Suprapubic skin (tissue), 4 donors: ENCODE measurements at regions not wholly inside any gene's neighbourhood (a gene's known extent, or its start where the extent isn't known, plus 50 kb on each side); places are given as distances from the start of the nearest gene placed in this dataset.
A peak's percentile ranks its signal among the peaks of the same experiment; 100 is the strongest.

ENCODE experiments used
- DNase-seq, 2 donors: peaks; one replicate each; pipeline ENCODE4 v3.0.0-alpha.2; 2019; ENCODE audit warnings: low spot score in 2 of 2
- H3K27ac ChIP-seq: fragments of 200-600 bp; sonication (generic); one replicate; pipeline ENCODE4 v1.5.1; 2019
- H3K27me3 ChIP-seq: fragments of 200-600 bp; sonication (generic); one replicate; pipeline ENCODE4 v1.5.1; 2019
- H3K36me3 ChIP-seq: fragments of 200-600 bp; sonication (generic); one replicate; pipeline ENCODE4 v1.5.1; 2019
- H3K4me1 ChIP-seq: fragments of 200-600 bp; sonication (generic); one replicate; pipeline ENCODE4 v1.5.1; 2019
- H3K4me3 ChIP-seq: fragments of 200-600 bp; sonication (generic); one replicate; pipeline ENCODE4 v1.5.1; 2019; ENCODE audit warnings: mild to moderate bottlenecking
- H3K9me3 ChIP-seq: fragments of 200-600 bp; sonication (generic); one replicate; pipeline ENCODE4 v1.5.1; 2019
- CTCF ChIP-seq, 2 donors: fragments of 200-600 bp in 1 of 2; fragments of 450-650 bp in 1 of 2; sonication (generic) in 1 of 2; IDR thresholded peaks; one replicate each; pipeline ENCODE4 v1.5.1; 2016 to 2019; ENCODE audit warnings: antibody characterized with exemption in 2 of 2, mild to moderate bottlenecking in 1 of 2, moderate library complexity in 1 of 2
- EP300 ChIP-seq: sonication (generic); formaldehyde crosslinking; IDR thresholded peaks from one replicate; pipeline ENCODE4 v1.6.1; 2017; ENCODE audit warnings: antibody characterized with exemption
- POLR2A ChIP-seq, 2 donors: fragments of 450-650 bp; IDR thresholded peaks; one replicate each; pipeline ENCODE4 v1.6.1; 2017; ENCODE audit warnings: antibody characterized with exemption in 2 of 2, mild to moderate bottlenecking in 2 of 2, moderate library complexity in 2 of 2
- POLR2AphosphoS5 ChIP-seq, 3 donors: sonication (generic); formaldehyde crosslinking; IDR thresholded peaks; one replicate each; pipeline ENCODE4 v1.6.1; 2017; ENCODE audit warnings: antibody characterized with exemption in 3 of 3
- WGBS: methylation state at CpG from one replicate; pipeline ENCODE4 v1.1.5; 2018; 5-methylcytosine and 5-hydroxymethylcytosine counted together

- no peaks in the 10 kb centered on the region for H3K9me3 ChIP-seq
- no peak for TF ChIP-seq EP300
- TF ChIP-seq CTCF (IDR thresholded peaks at IDR 0.05): no peak
- no peak for TF ChIP-seq POLR2AphosphoS5 (IDR thresholded peaks at IDR 0.05)
- TF ChIP-seq POLR2A (IDR thresholded peaks at IDR 0.05): no peak
- H3K27ac ChIP-seq: no peak overlapping the region
Measured at GRCh38 chr5:82413302-82414040, 135.3 kb upstream of the RPS23 start.

GRCh38 chr5:82408033-82408432, 129.9 kb upstream of the RPS23 start:
- TF ChIP-seq EP300: no peak
- no peak for TF ChIP-seq POLR2A (IDR thresholded peaks at IDR 0.05)
- TF ChIP-seq CTCF (IDR thresholded peaks at IDR 0.05): no peak
- no peak for TF ChIP-seq POLR2AphosphoS5 (IDR thresholded peaks at IDR 0.05)
- no peak for DNase-seq
- 87% methylated on average over 3 of the region's 3 CpGs for WGBS
- Histone ChIP-seq H3K4me3 (no peak overlapping the region), H3K36me3 (no peaks in the 10 kb centered on the region), H3K4me1 (peaks cover under 1% of the 10 kb centered on the region), H3K9me3 (peaks cover 10% of the 10 kb centered on the region), H3K27me3 (no peaks in the 10 kb centered on the region), H3K27ac (no peak overlapping the region)

More at GRCh38 chr5:82413302-82414040, 135.3 kb upstream of the RPS23 start:
- no peaks in the 10 kb centered on the region for H3K27me3 ChIP-seq
- no peaks in the 10 kb centered on the region for H3K36me3 ChIP-seq
- DNase-seq: no peak
- H3K4me3 ChIP-seq: no peak overlapping the region
- H3K4me1 ChIP-seq: peaks cover 6% of the 10 kb centered on the region
- 45% methylated on average over 7 of the region's 7 CpGs for WGBS

GRCh38 chr5:82406205-82406773, 128.1 kb upstream of the RPS23 start:
- Histone ChIP-seq H3K4me3 (no peak overlapping the region), H3K9me3 (peaks cover 10% of the 10 kb centered on the region), H3K27me3 (no peaks in the 10 kb centered on the region), H3K27ac (no peak overlapping the region), H3K36me3 (no peaks in the 10 kb centered on the region), H3K4me1 (no peaks in the 10 kb centered on the region)
- WGBS: 50% methylated on average over 13 of the region's 13 CpGs
- peak in 2 of 3 donors; percentile 13 to 63 for TF ChIP-seq POLR2AphosphoS5 (IDR thresholded peaks at IDR 0.05)
- TF ChIP-seq CTCF (IDR thresholded peaks at IDR 0.05): no peak
- TF ChIP-seq EP300: no peak
- no peak for DNase-seq

- no peak for DNase-seq
- Histone ChIP-seq H3K36me3 (no peaks in the 10 kb centered on the region), H3K4me1 (no peaks in the 10 kb centered on the region), H3K4me3 (no peak overlapping the region), H3K27ac (peak overlapping the region; percentile 5), H3K9me3 (peaks cover 10% of the 10 kb centered on the region), H3K27me3 (no peaks in the 10 kb centered on the region)
- 82% methylated on average over 4 of the region's 4 CpGs for WGBS
- TF ChIP-seq CTCF (IDR thresholded peaks at IDR 0.05) (no peak), POLR2A (IDR thresholded peaks at IDR 0.05) (no peak), EP300 (no peak), POLR2AphosphoS5 (IDR thresholded peaks at IDR 0.05) (no peak)
Measured at GRCh38 chr5:82405618-82406204, 127.6 kb upstream of the RPS23 start.

- TF ChIP-seq POLR2A (IDR thresholded peaks at IDR 0.05): no peak
- H3K27me3 ChIP-seq: no peaks in the 10 kb centered on the region
- H3K27ac ChIP-seq: no peak overlapping the region
- no peaks in the 10 kb centered on the region for H3K4me1 ChIP-seq
- no peaks in the 10 kb centered on the region for H3K36me3 ChIP-seq
- H3K4me3 ChIP-seq: no peak overlapping the region
- DNase-seq: no peak
- H3K9me3 ChIP-seq: peaks cover 10% of the 10 kb centered on the region
- 69% methylated on average over 2 of the region's 2 CpGs for WGBS
Measured at GRCh38 chr5:82405161-82405560, 127.0 kb upstream of the RPS23 start.
